Esophagus squamous epithelium (tissue), 4 donors: ENCODE measurements at regions not wholly inside any gene's neighbourhood (a gene's known extent, or its start where the extent isn't known, plus 50 kb on each side); places are given as distances from the start of the nearest gene placed in this dataset.

Experiments
- CTCF ChIP-seq, 6 experiments: fragments of 450-650 bp in 4 of 6; fragments of 200-600 bp in 2 of 6; sonication (generic) in 2 of 6; IDR thresholded peaks; one replicate each; pipeline ENCODE4 v1.5.1; 2016 to 2019; ENCODE audit warnings: antibody characterized with exemption in 6 of 6, mild to moderate bottlenecking in 4 of 6, moderate library complexity in 4 of 6
- POLR2A ChIP-seq, 4 donors: fragments of 450-650 bp; IDR thresholded peaks; one replicate each; pipeline ENCODE4 v1.6.1; 2017; ENCODE audit warnings: antibody characterized with exemption in 4 of 4, mild to moderate bottlenecking in 4 of 4, moderate library complexity in 3 of 4

GRCh38 chr12:28079539-28079938 is 107.0 kb upstream of the PTHLH start:
- no peak for TF ChIP-seq CTCF (IDR thresholded peaks at IDR 0.05)
- no peak for TF ChIP-seq POLR2A (IDR thresholded peaks at IDR 0.05)
